PFSK-1 (cell line): ENCODE measurements at regions not wholly inside any gene's neighbourhood (a gene's known extent, or its start where the extent isn't known, plus 50 kb on each side); places are given as distances from the start of the nearest gene placed in this dataset.

ENCODE experiments used
- FOXP2 ChIP-seq: optimal IDR thresholded peaks from 2 replicates; pipeline ENCODE3; 2011; ENCODE audit warnings: borderline replicate concordance, control low read depth, inconsistent platforms; ENCODE audit not compliant: insufficient read depth; ENCODE audit errors: extremely low read length, extremely low read depth
- POLR2AphosphoS5 ChIP-seq: IDR thresholded peaks from 2 replicates; pipeline ENCODE4 v1.6.1; 2012; ENCODE audit warnings: low read depth, mild to moderate bottlenecking, control low read depth, low read length, moderate library complexity
- REST ChIP-seq, 2 experiments: IDR thresholded peaks; 2 replicates each; pipeline versions ENCODE4 v1.6.1 to v1.8.0; 2011 to 2012; ENCODE audit warnings: low read depth in 2 of 2, low read length in 2 of 2, control low read depth in 1 of 2, inconsistent platforms in 1 of 2, mild to moderate bottlenecking in 1 of 2, moderate library complexity in 1 of 2; ENCODE audit not compliant: insufficient read depth in 1 of 2
- SIN3A ChIP-seq: IDR thresholded peaks from 2 replicates; pipeline ENCODE4 v1.6.1; 2012; ENCODE audit warnings: mild to moderate bottlenecking, low read length, moderate library complexity, borderline replicate concordance; ENCODE audit not compliant: insufficient read depth
- TAF1 ChIP-seq: IDR thresholded peaks from 2 replicates; pipeline ENCODE4 v1.6.1; 2012; ENCODE audit warnings: low read length, control low read depth, borderline replicate concordance; ENCODE audit not compliant: insufficient read depth

GRCh38 chr2:19232312-19232711 lies 126.1 kb downstream of the OSR1 start:
- TF ChIP-seq FOXP2 (no peak), TAF1 (no peak), SIN3A (no peak), POLR2AphosphoS5 (no peak), REST (IDR thresholded peaks at IDR 0.05; ENCODE audit: insufficient read depth in 1 of 2, low read depth in 2 of 2, low read length in 2 of 2) (no peak)

- TF ChIP-seq POLR2AphosphoS5 (no peak), REST (IDR thresholded peaks at IDR 0.05; ENCODE audit: insufficient read depth in 1 of 2, low read depth in 2 of 2, low read length in 2 of 2) (no peak), FOXP2 (no peak), SIN3A (no peak), TAF1 (no peak)
These were observed 126.8 kb downstream of the OSR1 start for GRCh38 chr2:19231625-19232024.

GRCh38 chr2:19230626-19231025 lies 127.8 kb downstream of the OSR1 start:
- TF ChIP-seq FOXP2 = no peak
- TF ChIP-seq SIN3A = no peak
- TF ChIP-seq TAF1 = no peak
- TF ChIP-seq REST (IDR thresholded peaks at IDR 0.05; ENCODE audit: insufficient read depth in 1 of 2, low read depth in 2 of 2, low read length in 2 of 2) = no peak
- no peak for TF ChIP-seq POLR2AphosphoS5

- TF ChIP-seq REST (IDR thresholded peaks at IDR 0.05; ENCODE audit: insufficient read depth in 1 of 2, low read depth in 2 of 2, low read length in 2 of 2) (no peak), POLR2AphosphoS5 (no peak), FOXP2 (no peak), TAF1 (no peak), SIN3A (no peak)
These were observed 129.7 kb downstream of the OSR1 start for GRCh38 chr2:19228715-19229114.

GRCh38 chr2:19228181-19228593 lies 130.2 kb downstream of the OSR1 start:
- TF ChIP-seq FOXP2 (no peak), REST (IDR thresholded peaks at IDR 0.05; ENCODE audit: insufficient read depth in 1 of 2, low read depth in 2 of 2, low read length in 2 of 2) (no peak), POLR2AphosphoS5 (no peak), TAF1 (no peak), SIN3A (no peak)
